ENCODE measurements at regions not wholly inside any gene's neighbourhood (a gene's known extent, or its start where the extent isn't known, plus 50 kb on each side); places are given as distances from the start of the nearest gene placed in this dataset.
"Not testable (repeated sequence)": the region's sequence is repeated elsewhere in the genome, so short reads cannot be mapped to it uniquely, and the experiment has no call there.

DNA sequence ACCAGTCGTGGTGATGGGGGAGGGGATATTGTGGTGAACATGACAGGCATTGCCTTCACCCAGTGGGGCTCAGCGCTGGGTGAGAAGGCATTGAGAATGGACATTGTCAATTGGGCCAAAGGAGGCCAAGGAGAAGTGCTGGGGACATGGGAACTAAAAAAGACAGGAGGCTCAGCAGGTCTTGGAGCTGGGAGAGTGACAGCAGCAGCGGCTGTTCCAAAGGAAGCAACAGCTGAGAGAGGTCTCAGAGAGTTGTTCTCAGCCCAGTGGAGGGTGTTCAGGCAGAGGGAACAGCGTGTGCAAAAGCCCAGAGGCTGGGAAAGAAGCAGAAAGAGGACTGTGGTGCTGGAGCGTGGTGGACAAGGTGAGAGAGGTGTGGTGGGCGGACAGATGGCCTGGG, 56.6 kb upstream of the ASNS start:
- not testable (repeated sequence) for DNase-seq

DNA sequence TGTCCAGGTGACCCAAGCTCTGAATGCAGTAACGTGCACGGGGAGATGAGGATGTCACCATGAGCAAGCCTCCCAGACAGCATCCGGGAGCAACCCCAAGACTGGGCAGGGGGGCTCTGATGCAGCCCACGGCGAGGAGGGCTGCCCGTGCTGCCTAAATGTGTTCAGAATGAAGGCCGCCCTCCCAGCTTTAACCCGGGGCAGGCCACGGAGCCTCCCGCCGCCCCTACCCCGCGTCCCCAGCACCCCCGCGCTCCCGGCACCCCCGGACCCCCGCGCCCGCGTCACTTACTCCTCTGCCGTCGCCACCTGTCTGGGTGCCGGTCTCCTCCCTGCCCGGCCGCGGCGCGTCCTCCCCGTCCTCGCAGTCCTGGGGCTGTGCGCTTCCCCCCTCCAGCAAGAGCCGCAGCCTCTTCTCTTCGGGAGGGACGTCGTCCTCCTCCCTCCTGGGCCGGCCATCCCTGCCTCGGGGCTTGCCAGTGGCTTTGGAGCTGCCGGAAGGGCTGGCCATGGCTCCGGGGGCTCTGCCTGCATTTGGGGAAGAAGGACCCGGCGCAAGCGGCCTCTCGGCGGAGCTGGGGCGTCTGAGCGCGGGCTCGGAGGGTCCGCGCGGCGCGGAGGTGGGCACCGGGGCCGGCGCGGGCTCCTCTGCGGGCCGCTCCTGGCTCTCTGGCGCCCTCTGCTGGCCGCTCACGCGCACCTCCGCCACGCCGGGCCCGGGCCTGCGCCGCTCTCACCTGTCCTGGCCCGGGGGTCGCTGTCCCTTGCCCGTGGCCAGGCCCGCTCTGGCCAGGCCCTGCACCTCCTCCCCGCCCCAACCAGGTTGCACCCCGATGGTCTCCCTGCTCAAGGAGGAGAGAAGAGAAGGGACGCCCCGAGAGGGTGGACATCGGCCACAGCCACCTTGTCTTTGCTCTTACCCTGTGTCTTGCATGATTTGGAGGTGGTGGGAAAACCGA, 55.9 kb upstream of the ASNS start:
- DNase-seq: peak; percentile 57

Measured in activated T-cell treated with anti-CD3 and anti-CD28 coated beads for 4 hours (primary cell).